Neural progenitor cell (in vitro differentiated cells): ENCODE measurements at regions not wholly inside any gene's neighbourhood (a gene's known extent, or its start where the extent isn't known, plus 50 kb on each side); places are given as distances from the start of the nearest gene placed in this dataset.

Experiments
- DNase-seq: peaks from one replicate; pipeline ENCODE4 v3.0.0-alpha.2; 2016; ENCODE audit warnings: low spot score
- H2AFZ ChIP-seq: fragments of 200-600 bp; sonication (generic); replicated peaks from 2 replicates; pipeline ENCODE4 v1.6.1; 2016; ENCODE audit warnings: antibody characterized with exemption
- H3F3A ChIP-seq: fragments of 200-600 bp; sonication (generic); 2 replicates; pipeline ENCODE4 v1.6.1; 2016; ENCODE audit warnings: antibody characterized with exemption, low read depth
- H3K27ac ChIP-seq: fragments of 200-600 bp; sonication (generic); 2 replicates; pipeline ENCODE4 v1.5.1; 2016; ENCODE audit warnings: mild to moderate bottlenecking
- H3K27me3 ChIP-seq: fragments of 200-600 bp; sonication (generic); 2 replicates; pipeline ENCODE4 v1.6.1; 2016; ENCODE audit warnings: mild to moderate bottlenecking, moderate library complexity
- H3K36me3 ChIP-seq: fragments of 200-600 bp; sonication (generic); 2 replicates; pipeline ENCODE4 v1.5.1; 2016
- H3K4me1 ChIP-seq: fragments of 200-600 bp; sonication (generic); 2 replicates; pipeline ENCODE4 v1.6.1; 2016; ENCODE audit warnings: mixed run types
- H3K4me2 ChIP-seq: fragments of 200-600 bp; sonication (generic); 2 replicates; pipeline ENCODE4 v1.6.1; 2016
- H3K4me3 ChIP-seq: fragments of 200-600 bp; sonication (generic); 2 replicates; pipeline ENCODE4 v1.5.1; 2016
- H3K79me2 ChIP-seq: fragments of 200-600 bp; sonication (generic); 2 replicates; pipeline ENCODE4 v1.6.1; 2016; ENCODE audit warnings: low read depth
- H3K9ac ChIP-seq: fragments of 200-600 bp; sonication (generic); 2 replicates; pipeline ENCODE4 v1.6.1; 2016
- H3K9me3 ChIP-seq: fragments of 200-600 bp; sonication (generic); 2 replicates; pipeline ENCODE4 v1.5.1; 2016; ENCODE audit warnings: low read depth
- H4K20me1 ChIP-seq: fragments of 200-600 bp; sonication (generic); 2 replicates; pipeline ENCODE4 v1.6.1; 2016; ENCODE audit warnings: low read depth
- H3K27ac Mint-ChIP-seq: 3 replicates; pipeline ENCODE4 v1.8.0; 2021; ENCODE audit warnings: mixed read lengths
- H3K27me3 Mint-ChIP-seq: 2 replicates; pipeline ENCODE4 v1.8.0; 2022; ENCODE audit warnings: low read depth, mild to moderate bottlenecking, inconsistent platforms, moderate library complexity, mixed read lengths; ENCODE audit not compliant: insufficient read depth
- H3K36me3 Mint-ChIP-seq: 3 replicates; pipeline ENCODE4 v1.8.0; 2021; ENCODE audit warnings: mixed read lengths
- H3K4me1 Mint-ChIP-seq: 3 replicates; pipeline ENCODE4 v1.8.0; 2021; ENCODE audit warnings: mixed read lengths
- H3K4me3 Mint-ChIP-seq: 3 replicates; pipeline ENCODE4 v1.8.0; 2021; ENCODE audit warnings: mild to moderate bottlenecking, moderate library complexity, mixed read lengths
- H3K9me3 Mint-ChIP-seq: 3 replicates; pipeline ENCODE4 v1.8.0; 2020; ENCODE audit warnings: mixed read lengths
- CTCF ChIP-seq: fragments of 200-600 bp; sonication (generic); IDR thresholded peaks from 2 replicates; pipeline ENCODE4 v1.5.1; 2017; ENCODE audit warnings: antibody characterized with exemption, mild to moderate bottlenecking
- EZH2 ChIP-seq: fragments of 200-600 bp; sonication (generic); IDR thresholded peaks from 2 replicates; pipeline ENCODE4 v1.6.1; 2017; ENCODE audit warnings: antibody characterized with exemption, mild to moderate bottlenecking, moderate library complexity
- EZH2phosphoT487 ChIP-seq: fragments of 200-600 bp; sonication (generic); IDR thresholded peaks from 2 replicates; pipeline ENCODE4 v1.6.1; 2017; ENCODE audit warnings: antibody characterized with exemption

- peaks cover 7% of the 10 kb centered on the region for H3K9me3 Mint-ChIP-seq
These were observed 79.0 kb downstream of the TAF11L14 start for GRCh38 chr5:17713301-17713700.

GRCh38 chr5:17714186-17714585 lies 79.9 kb downstream of the TAF11L14 start:
- peaks cover 9% of the 10 kb centered on the region for H3K9me3 Mint-ChIP-seq
- H3K27ac ChIP-seq, result no peak overlapping the region
- H2AFZ ChIP-seq, result no peak overlapping the region
- no peak for TF ChIP-seq EZH2phosphoT487
- no peak for TF ChIP-seq CTCF
- no peak for TF ChIP-seq EZH2
- no peaks in the 10 kb centered on the region for H3K27me3 ChIP-seq
- H3K27me3 Mint-ChIP-seq, result peaks cover 5% of the 10 kb centered on the region
- no peak overlapping the region for H3K4me2 ChIP-seq
- no peak overlapping the region for H3K4me3 ChIP-seq
- H3K9me3 ChIP-seq, result no peaks in the 10 kb centered on the region
- no peak overlapping the region for H3K4me3 Mint-ChIP-seq
- no peaks in the 10 kb centered on the region for H4K20me1 ChIP-seq
- no peak for DNase-seq
- no peaks in the 10 kb centered on the region for H3K4me1 ChIP-seq
- H3K9ac ChIP-seq, result no peak overlapping the region
- H3K36me3 Mint-ChIP-seq, result peaks cover 3% of the 10 kb centered on the region
- H3K4me1 Mint-ChIP-seq, result no peaks in the 10 kb centered on the region
- H3F3A ChIP-seq, result no peaks in the 10 kb centered on the region
- no peak overlapping the region for H3K27ac Mint-ChIP-seq
- no peaks in the 10 kb centered on the region for H3K36me3 ChIP-seq
- no peaks in the 10 kb centered on the region for H3K79me2 ChIP-seq

More at GRCh38 chr5:17713301-17713700, 79.0 kb downstream of the TAF11L14 start:
- Mint-ChIP-seq H3K27me3 (peaks cover 5% of the 10 kb centered on the region), H3K4me3 (no peak overlapping the region), H3K27ac (no peak overlapping the region), H3K4me1 (no peaks in the 10 kb centered on the region), H3K36me3 (peaks cover 2% of the 10 kb centered on the region)
- no peaks in the 10 kb centered on the region for H3F3A ChIP-seq
- no peaks in the 10 kb centered on the region for H4K20me1 ChIP-seq
- DNase-seq, result no peak
- H3K27me3 ChIP-seq, result no peaks in the 10 kb centered on the region
- H3K4me2 ChIP-seq, result no peak overlapping the region
- H2AFZ ChIP-seq, result no peak overlapping the region
- TF ChIP-seq EZH2phosphoT487 (no peak), EZH2 (no peak), CTCF (no peak)
- no peaks in the 10 kb centered on the region for H3K79me2 ChIP-seq
- H3K9me3 ChIP-seq, result no peaks in the 10 kb centered on the region
- H3K9ac ChIP-seq, result no peak overlapping the region
- H3K27ac ChIP-seq, result no peak overlapping the region
- H3K36me3 ChIP-seq, result no peaks in the 10 kb centered on the region
- H3K4me3 ChIP-seq, result no peak overlapping the region
- no peaks in the 10 kb centered on the region for H3K4me1 ChIP-seq

- peaks cover 1% of the 10 kb centered on the region for H3K36me3 Mint-ChIP-seq
- no peak for DNase-seq
These were observed 85.3 kb downstream of the TAF11L14 start for GRCh38 chr5:17719592-17719991.

More at GRCh38 chr5:17719592-17719991, 85.3 kb downstream of the TAF11L14 start:
- peaks cover 5% of the 10 kb centered on the region for H3K9me3 Mint-ChIP-seq
- H3K36me3 ChIP-seq, result no peaks in the 10 kb centered on the region
- H4K20me1 ChIP-seq, result no peaks in the 10 kb centered on the region
- TF ChIP-seq CTCF (no peak), EZH2phosphoT487 (no peak), EZH2 (no peak)
- H3K27ac Mint-ChIP-seq, result no peak overlapping the region
- H3K27ac ChIP-seq, result no peak overlapping the region
- no peaks in the 10 kb centered on the region for H3K27me3 ChIP-seq
- H3F3A ChIP-seq, result no peaks in the 10 kb centered on the region
- no peaks in the 10 kb centered on the region for H3K9me3 ChIP-seq
- no peak overlapping the region for H2AFZ ChIP-seq
- H3K4me1 ChIP-seq, result no peaks in the 10 kb centered on the region
- no peak overlapping the region for H3K4me3 ChIP-seq
- no peak overlapping the region for H3K4me2 ChIP-seq
- no peak overlapping the region for H3K9ac ChIP-seq
- H3K4me3 Mint-ChIP-seq, result no peak overlapping the region
- H3K27me3 Mint-ChIP-seq, result peaks cover 3% of the 10 kb centered on the region
- no peaks in the 10 kb centered on the region for H3K4me1 Mint-ChIP-seq
- H3K79me2 ChIP-seq, result no peaks in the 10 kb centered on the region
